IPS DF 6.9 (cell line): ENCODE measurements at regions not wholly inside any gene's neighbourhood (a gene's known extent, or its start where the extent isn't known, plus 50 kb on each side); places are given as distances from the start of the nearest gene placed in this dataset.
A peak's percentile ranks its signal among the peaks of the same experiment; 100 is the strongest.
"Not testable (repeated sequence)": the region's sequence is repeated elsewhere in the genome, so short reads cannot be mapped to it uniquely, and the experiment has no call there.

ENCODE experiments used
- DNase-seq: peaks from one replicate; pipeline ENCODE4 v3.0.0-alpha.2; 2013; ENCODE audit warnings: low read depth, low spot score
- H3K27ac ChIP-seq: one replicate; pipeline ENCODE4 v1.5.1; 2013; ENCODE audit warnings: low read length, control low read depth
- H3K27me3 ChIP-seq: 2 replicates; pipeline ENCODE4 v1.6.1; 2013; ENCODE audit warnings: mild to moderate bottlenecking, low read length; ENCODE audit not compliant: control insufficient read depth, insufficient read depth
- H3K36me3 ChIP-seq: 2 replicates; pipeline ENCODE4 v1.6.1; 2013; ENCODE audit warnings: low read length; ENCODE audit not compliant: control insufficient read depth, insufficient read depth
- H3K4me1 ChIP-seq: 2 replicates; pipeline ENCODE4 v1.6.1; 2013; ENCODE audit warnings: low read length; ENCODE audit not compliant: control insufficient read depth, insufficient read depth
- H3K4me3 ChIP-seq: 2 replicates; pipeline ENCODE4 v1.5.1; 2013; ENCODE audit warnings: mild to moderate bottlenecking, low read length
- H3K9me3 ChIP-seq: 2 replicates; pipeline ENCODE4 v1.6.1; 2013; ENCODE audit warnings: low read length, inconsistent platforms; ENCODE audit not compliant: control insufficient read depth, insufficient read depth
- WGBS: extraction: QIAGEN DNeasy Blood & Tissue Kit; methylation state at CpG from one replicate; pipeline ENCODE4 v1.1.7; 2013; ENCODE audit warnings: mixed read lengths, missing lambda C conversion rate; ENCODE audit not compliant: insufficient read length, insufficient coverage; 5-methylcytosine and 5-hydroxymethylcytosine counted together

DNA sequence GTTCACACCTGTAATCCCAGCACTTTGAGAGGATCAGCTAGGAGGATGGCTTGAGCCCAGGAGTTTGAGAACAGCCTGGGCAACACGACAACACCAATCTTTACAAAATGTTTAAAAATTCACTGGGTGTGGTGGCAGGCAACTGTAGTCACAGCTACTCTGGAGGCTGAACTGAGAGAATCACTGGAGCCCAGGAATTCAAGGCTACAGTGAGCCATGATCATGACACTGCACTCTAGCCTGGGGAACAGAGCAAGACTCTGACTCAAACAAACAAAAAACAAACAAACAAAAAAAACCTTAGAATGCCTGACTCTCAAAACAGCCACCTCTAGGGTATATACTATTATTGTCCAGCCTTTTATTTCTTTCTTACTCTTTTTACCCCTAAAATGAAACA lies 56.5 kb upstream of the PAPSS2 start:
- DNase-seq: no peak
- no CpG with 5 or more reads among the region's 1 CpG for WGBS

DNA sequence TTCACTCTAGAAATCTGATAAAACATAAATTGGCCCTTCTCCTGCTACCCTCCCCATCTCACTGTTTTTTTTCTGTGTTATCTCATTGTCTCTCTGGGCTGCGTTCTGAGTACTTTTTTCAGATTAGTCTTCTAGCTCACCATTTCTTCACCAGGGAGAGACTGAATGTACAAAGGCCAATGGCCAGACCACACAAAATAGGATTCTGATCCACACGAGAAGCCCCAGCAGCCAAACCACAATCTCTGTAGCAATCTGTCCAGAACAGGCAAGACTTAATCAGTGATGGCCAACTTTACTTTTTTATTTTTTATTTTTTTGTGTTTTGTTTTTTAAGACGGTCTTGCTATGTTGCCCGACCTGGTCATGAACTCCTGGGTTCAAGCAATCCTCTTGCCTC lies 55.9 kb upstream of the PAPSS2 start:
- DNase-seq: no peak

More for the DNA sequence above, 56.5 kb upstream of the PAPSS2 start:
- no peak overlapping the region for H3K4me3 ChIP-seq
- H3K27me3 ChIP-seq: no peaks in the 10 kb centered on the region
- no peaks in the 10 kb centered on the region for H3K36me3 ChIP-seq
- 0 out of 2 replicates have a peak, but pooled peaks cover 1% of the 10 kb centered on the region for H3K4me1 ChIP-seq
- H3K27ac ChIP-seq: no peak overlapping the region
- H3K9me3 ChIP-seq: no peaks in the 10 kb centered on the region

GRCh38 chr10:87605628-87606251 lies 53.9 kb upstream of the PAPSS2 start:
- Histone ChIP-seq H3K4me1 (peaks cover 6% of the 10 kb centered on the region; the same call in 1 of the 2 replicates), H3K27me3 (no peaks in the 10 kb centered on the region), H3K27ac (no peak overlapping the region), H3K36me3 (no peaks in the 10 kb centered on the region), H3K4me3 (no peak overlapping the region), H3K9me3 (no peaks in the 10 kb centered on the region)
- no peak for DNase-seq
- WGBS: no CpG with 5 or more reads among the region's 4 CpGs

More for the DNA sequence above, 55.9 kb upstream of the PAPSS2 start:
- no peaks in the 10 kb centered on the region for H3K27me3 ChIP-seq
- no peak overlapping the region for H3K27ac ChIP-seq
- WGBS: no CpG with 5 or more reads among the region's 4 CpGs
- H3K36me3 ChIP-seq: no peaks in the 10 kb centered on the region
- H3K4me1 ChIP-seq: peaks cover 2% of the 10 kb centered on the region; the same call in 1 of the 2 replicates
- no peak overlapping the region for H3K4me3 ChIP-seq
- no peaks in the 10 kb centered on the region for H3K9me3 ChIP-seq

DNA sequence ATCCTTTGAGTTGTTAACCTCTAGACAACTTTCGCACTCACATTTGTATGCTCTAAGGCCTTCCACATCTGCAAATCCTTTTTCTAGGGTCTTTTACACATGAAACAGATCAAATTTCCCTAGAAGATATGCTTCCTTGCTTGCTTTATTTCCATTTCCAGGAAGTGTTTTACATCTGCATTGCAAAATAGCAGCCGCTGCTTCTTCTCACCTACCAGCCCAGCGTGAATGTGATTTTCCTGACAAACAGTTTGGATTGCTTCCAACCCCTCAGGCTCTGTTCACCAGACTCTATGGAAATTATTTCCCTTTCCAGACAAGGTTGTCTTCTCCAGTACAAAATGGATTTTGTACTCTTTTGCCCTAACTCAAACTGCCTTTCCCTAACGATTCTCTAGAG lies 50.9 kb upstream of the PAPSS2 start:
- Histone ChIP-seq H3K4me1 (peaks cover 6% of the 10 kb centered on the region; the same call in 1 of the 2 replicates), H3K36me3 (no peaks in the 10 kb centered on the region), H3K27me3 (no peaks in the 10 kb centered on the region), H3K27ac (peak overlapping the region; percentile 55), H3K9me3 (no peaks in the 10 kb centered on the region; the same call in 1 of the 2 replicates), H3K4me3 (no peak overlapping the region)
- DNase-seq: no peak
- WGBS: no CpG with 5 or more reads among the region's 4 CpGs

- DNase-seq, H3K4me1 ChIP-seq, H3K36me3 ChIP-seq, H3K9me3 ChIP-seq, H3K27me3 ChIP-seq, H3K27ac ChIP-seq, H3K4me3 ChIP-seq: not testable (repeated sequence)
- WGBS: no CpG with 5 or more reads among the region's 3 CpGs
Observed at GRCh38 chr10:87609563-87609962, 50.1 kb upstream of the PAPSS2 start.
